Heart right ventricle (tissue), 16 donors: ENCODE measurements at regions not wholly inside any gene's neighbourhood (a gene's known extent, or its start where the extent isn't known, plus 50 kb on each side); places are given as distances from the start of the nearest gene placed in this dataset.

Source experiments
- ATAC-seq, 8 donors: fragments of 200-7000 bp; cut with Tn5 transposase; one replicate each; pipeline ENCODE4 v1.9.1; 2020; ENCODE audit warnings: mild to moderate bottlenecking in 8 of 8, moderate library complexity in 8 of 8, moderate number of reproducible peaks in 1 of 8
- DNase-seq, 2 donors: peaks; one replicate each; pipeline ENCODE4 v3.0.0-alpha.2; 2020
- H3K27ac ChIP-seq, 10 donors: fragments of 200-600 bp; sonication (generic) in 2 of 10; one replicate each; pipeline versions ENCODE4 v1.5.0 to v1.8.0; 2020 to 2022; ENCODE audit warnings: mild to moderate bottlenecking in 3 of 10
- H3K27me3 ChIP-seq, 7 donors: fragments of 200-600 bp; one replicate each; pipeline ENCODE4 v1.8.0; 2021 to 2022; ENCODE audit warnings: mild to moderate bottlenecking in 2 of 7
- H3K36me3 ChIP-seq, 9 donors: fragments of 200-600 bp; sonication (generic) in 1 of 9; one replicate each; pipeline versions ENCODE4 v1.5.0 to v1.8.0; 2020 to 2022; ENCODE audit warnings: mild to moderate bottlenecking in 2 of 9
- H3K4me1 ChIP-seq, 9 donors: fragments of 200-600 bp; sonication (generic) in 1 of 9; one replicate each; pipeline versions ENCODE4 v1.5.0 to v1.8.0; 2020 to 2022; ENCODE audit warnings: mild to moderate bottlenecking in 4 of 9
- H3K4me3 ChIP-seq, 10 donors: fragments of 200-600 bp; sonication (generic) in 2 of 10; one replicate each; pipeline versions ENCODE4 v1.5.0 to v1.8.0; 2020 to 2022; ENCODE audit warnings: mild to moderate bottlenecking in 7 of 10, moderate library complexity in 2 of 10
- H3K9me3 ChIP-seq, 11 donors: fragments of 200-600 bp in 10 of 11; sonication (generic) in 2 of 11; one replicate each; pipeline versions ENCODE4 v1.5.0 to v1.8.0; 2013 to 2022; ENCODE audit warnings: mild to moderate bottlenecking in 2 of 11, control low read depth in 1 of 11, moderate library complexity in 1 of 11
- WGBS, 2 donors: extraction: QIAGEN DNeasy Blood & Tissue Kit; methylation state at CpG; one replicate each; pipeline ENCODE4 v1.1.7; 2013; ENCODE audit warnings: inconsistent platforms in 1 of 2; 5-methylcytosine and 5-hydroxymethylcytosine counted together
- intact Hi-C, 10 donors: fragments of 100-400 bp; cut with DNase I; formaldehyde crosslinking; loops; one replicate each; pipeline versions ENCODE4 v1.11.1 to v1.14.2; 2022
- TF ChIP-seq, protein P1 (sequence below), 9 donors: fragments of 200-600 bp; sonication (generic) in 2 of 9; IDR thresholded peaks; one replicate each; pipeline versions ENCODE4 v1.5.0 to v1.8.0; 2021 to 2022; ENCODE audit warnings: antibody characterized with exemption in 9 of 9, mild to moderate bottlenecking in 5 of 9, moderate library complexity in 1 of 9
- donor health status: Arrhythmogenic right ventricular cardiomyopathy.
- donor health status: ischemic (EF 13 %, LVEDD 7.1; RV severe dilation, severe dysfunction).
- donor health status: healthy with polysubstance abuse.
- donor health status: DM: no; HTN: yes; CAD: no.
- donor health status: DM: no; HTN: no; CAD: no.
- donor health status: ischemic (EF 25% LVEDD 6.9; RV normal size, moderate dysfunction).
- donor health status: ischemic (EF 25% LVEDD 5.7; RV mildly dilated, moderate dysfunction).
- donor health status: healthy.
- donor health status: DM: yes; HTN: yes; CAD: no.
- donor health status: Ischemic cardiomyopathy.
- donor health status: ischemic (EF 35%, LVEDD 5.7; RV mildly dilated, moderate dysfunction).
- donor health status: nonischemic (EF 11% LVEDD 7.7; RV severe dilation, severe dysfunction).
- donor health status: DM: yes; HTN: yes; CAD: no.
- donor health status: PGD.
- donor health status: ischemic (EF 29% LVEDD 5.4; RV normal size, mild dysfunction).
- donor health status: nonischemic (EF 23%, LVEDD 6.1; RV moderate dilation, normal function).

DNA sequence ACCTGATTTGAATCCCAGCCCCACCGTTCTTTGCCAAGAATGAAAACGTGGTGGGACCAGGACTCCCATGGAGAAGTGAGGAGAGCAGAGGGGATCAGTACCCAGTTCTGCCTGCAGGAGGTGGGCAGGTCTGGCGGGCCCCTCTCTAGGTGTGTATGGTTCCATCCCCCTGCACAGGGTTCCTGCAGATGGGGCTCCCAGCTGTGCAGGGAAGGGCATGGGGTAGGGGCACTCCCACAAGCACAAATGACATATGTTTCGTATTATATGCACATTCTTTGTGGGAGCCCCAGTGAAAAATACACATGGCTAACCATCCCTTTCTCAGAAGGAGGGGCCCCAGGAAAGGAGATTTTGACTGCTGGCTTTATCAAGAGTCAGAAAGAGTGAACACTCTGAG lies 144.6 kb downstream of the PLPP3 start:
- TF ChIP-seq, protein P1, sequence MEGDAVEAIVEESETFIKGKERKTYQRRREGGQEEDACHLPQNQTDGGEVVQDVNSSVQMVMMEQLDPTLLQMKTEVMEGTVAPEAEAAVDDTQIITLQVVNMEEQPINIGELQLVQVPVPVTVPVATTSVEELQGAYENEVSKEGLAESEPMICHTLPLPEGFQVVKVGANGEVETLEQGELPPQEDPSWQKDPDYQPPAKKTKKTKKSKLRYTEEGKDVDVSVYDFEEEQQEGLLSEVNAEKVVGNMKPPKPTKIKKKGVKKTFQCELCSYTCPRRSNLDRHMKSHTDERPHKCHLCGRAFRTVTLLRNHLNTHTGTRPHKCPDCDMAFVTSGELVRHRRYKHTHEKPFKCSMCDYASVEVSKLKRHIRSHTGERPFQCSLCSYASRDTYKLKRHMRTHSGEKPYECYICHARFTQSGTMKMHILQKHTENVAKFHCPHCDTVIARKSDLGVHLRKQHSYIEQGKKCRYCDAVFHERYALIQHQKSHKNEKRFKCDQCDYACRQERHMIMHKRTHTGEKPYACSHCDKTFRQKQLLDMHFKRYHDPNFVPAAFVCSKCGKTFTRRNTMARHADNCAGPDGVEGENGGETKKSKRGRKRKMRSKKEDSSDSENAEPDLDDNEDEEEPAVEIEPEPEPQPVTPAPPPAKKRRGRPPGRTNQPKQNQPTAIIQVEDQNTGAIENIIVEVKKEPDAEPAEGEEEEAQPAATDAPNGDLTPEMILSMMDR (IDR thresholded peaks at IDR 0.05), result no peak
- H3K4me1 ChIP-seq, result peaks cover 4 to 83% (median 41%) of the 10 kb centered on the region in 9 donors
- H3K27ac ChIP-seq, result no peak overlapping the region
- ATAC-seq (no peak), DNase-seq (no peak)
- no peaks in the 10 kb centered on the region for H3K27me3 ChIP-seq
- intact Hi-C loops, result loop anchor here in 3 of 10 donors (10.0 kb wide), 1 partner anchor 140 kb away; the partner anchor contains the start of gene PLPP3 (in 3 of the 3)
- H3K36me3 ChIP-seq, result no peaks in the 10 kb centered on the region
- no peaks in the 10 kb centered on the region for H3K9me3 ChIP-seq
- 89 to 90% methylated on average over 4 of the region's 4 CpGs for WGBS, 2 donors
- no peak overlapping the region for H3K4me3 ChIP-seq

DNA sequence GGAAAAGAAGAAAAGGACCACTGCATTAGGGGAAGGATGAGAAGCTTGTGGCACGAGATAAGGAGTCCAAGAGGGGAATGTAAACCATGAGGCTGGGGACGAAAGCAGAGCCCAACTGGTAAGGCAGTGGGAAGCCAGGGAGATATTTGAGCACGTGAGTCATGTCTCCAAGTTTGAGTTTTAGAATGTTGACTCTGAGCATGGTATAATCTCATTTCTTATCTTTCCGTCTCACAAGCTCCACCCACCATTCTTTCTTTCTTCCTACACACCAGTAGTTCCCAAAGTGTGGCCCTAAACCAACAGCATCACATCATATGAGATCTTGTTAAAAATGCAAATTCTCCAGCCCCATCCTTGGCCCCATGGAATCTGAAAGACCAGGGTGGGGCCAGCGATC lies 145.3 kb downstream of the PLPP3 start:
- DNase-seq (no peak), ATAC-seq (no peak)
- Histone ChIP-seq H3K4me3 (no peak overlapping the region), H3K4me1 (peaks cover 4 to 76% (median 34%) of the 10 kb centered on the region in 9 donors), H3K36me3 (no peaks in the 10 kb centered on the region), H3K27ac (no peak overlapping the region), H3K27me3 (no peaks in the 10 kb centered on the region), H3K9me3 (no peaks in the 10 kb centered on the region)
- whole genome bisulfite sequencing, 2 donors, result 86 to 88% methylated on average over 5 of the region's 5 CpGs
- intact Hi-C loops, result loop anchor here in 3 of 10 donors (10.0 kb wide), 1 partner anchor 141 kb away; the partner anchor contains the start of gene PLPP3 (in 3 of the 3)
- TF ChIP-seq, protein P1 (IDR thresholded peaks at IDR 0.05), result no peak

DNA sequence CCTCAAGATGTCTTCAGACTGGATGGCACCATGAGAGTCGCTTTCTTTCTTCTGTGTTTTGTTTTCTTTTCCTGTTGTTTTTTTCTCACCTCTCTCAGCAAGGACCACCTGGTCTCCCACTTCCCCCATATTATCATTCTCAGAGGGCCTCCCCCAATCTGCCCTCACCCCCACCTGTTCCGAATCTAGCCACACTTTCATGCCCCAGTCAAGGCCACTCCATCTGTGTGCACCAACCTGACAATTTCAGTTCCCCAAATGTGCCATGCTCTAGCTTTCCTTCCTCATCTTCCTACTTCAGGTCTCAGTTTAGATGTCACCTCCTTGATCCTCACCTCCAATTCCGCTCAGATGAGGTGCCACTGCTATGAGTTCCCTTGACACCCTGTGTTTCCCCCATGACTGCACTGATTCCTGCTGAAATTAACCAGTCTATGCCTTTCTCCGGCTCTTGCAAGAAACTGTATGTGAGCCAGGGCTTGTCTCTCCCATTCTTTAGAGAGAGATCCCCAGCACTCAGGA lies 146.2 kb downstream of the PLPP3 start:
- intact Hi-C loops, result loop anchor here in 3 of 10 donors (10.0 kb wide), 1 partner anchor 142 kb away; the partner anchor contains the start of gene PLPP3 (in 3 of the 3)
- TF ChIP-seq, protein P1 (IDR thresholded peaks at IDR 0.05), result no peak
- DNase-seq, result no peak
- no peaks in the 10 kb centered on the region for H3K36me3 ChIP-seq
- no peak overlapping the region for H3K4me3 ChIP-seq
- H3K9me3 ChIP-seq, result no peaks in the 10 kb centered on the region
- H3K27ac ChIP-seq, result peak overlapping the region in 3 of 10 donors; percentile 50 to 60 (median 55)
- peaks cover 2 to 67% (median 26%) of the 10 kb centered on the region in 9 donors for H3K4me1 ChIP-seq
- WGBS, 2 donors, result 93% methylated on average over 4 of the region's 4 CpGs
- no peaks in the 10 kb centered on the region for H3K27me3 ChIP-seq
- ATAC-seq, result no peak

DNA sequence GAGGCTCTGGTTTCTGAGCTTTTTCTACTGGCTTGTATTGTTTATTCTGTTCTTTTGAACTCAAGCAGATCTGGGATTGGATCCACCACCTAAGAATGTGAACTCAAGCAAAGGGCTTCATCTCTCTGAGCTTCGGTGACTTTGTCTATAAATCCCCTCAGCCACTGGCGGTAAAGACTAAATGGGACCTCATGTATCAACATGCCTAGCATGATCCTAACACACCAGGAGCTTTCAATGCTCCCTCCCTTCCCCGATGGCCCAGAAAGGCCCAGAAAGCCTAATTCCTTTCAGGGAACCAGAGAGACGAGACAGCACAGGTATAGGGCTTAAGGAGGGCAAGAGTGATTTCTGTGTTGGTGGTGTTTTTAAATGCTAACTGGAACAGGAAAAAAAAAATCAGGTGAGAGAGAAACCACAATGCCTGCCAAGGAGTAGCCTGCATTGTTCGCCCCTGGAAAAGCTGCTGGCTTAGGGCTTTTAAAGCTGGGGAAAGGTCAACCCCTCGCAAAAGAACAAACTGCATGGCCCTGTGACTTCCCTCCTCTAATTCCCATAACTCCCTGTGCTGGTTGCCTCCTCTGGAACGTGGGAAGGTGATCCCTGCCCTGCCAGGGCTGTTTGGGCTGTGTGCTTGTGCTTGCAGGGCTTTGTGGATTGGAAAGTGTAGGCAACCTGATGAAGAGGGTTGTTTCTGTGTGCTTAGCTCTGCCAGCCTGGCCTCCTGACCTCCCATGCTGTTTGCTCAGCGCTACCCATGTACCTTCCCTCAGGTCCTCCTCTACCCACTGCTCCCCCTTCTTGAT lies 147.0 kb downstream of the PLPP3 start:
- no peak for DNase-seq
- peaks cover 0 to 59% (median 21%) of the 10 kb centered on the region in 9 donors for H3K4me1 ChIP-seq
- 70 to 71% methylated on average over 8 of the region's 8 CpGs for WGBS, 2 donors
- ATAC-seq, result peak in 7 of 8 donors; percentile 36 to 66 (median 48)
- intact Hi-C loops, result loop anchor here in 3 of 10 donors (10.0 kb wide), 1 partner anchor 142 kb away; the partner anchor contains the start of gene PLPP3 (in 3 of the 3)
- TF ChIP-seq, protein P1 (IDR thresholded peaks at IDR 0.05), result no peak
- no peaks in the 10 kb centered on the region for H3K27me3 ChIP-seq
- H3K27ac ChIP-seq, result peak overlapping the region in 5 of 10 donors; percentile 29 to 60 (median 50)
- no peaks in the 10 kb centered on the region for H3K9me3 ChIP-seq
- no peak overlapping the region for H3K4me3 ChIP-seq
- H3K36me3 ChIP-seq, result no peaks in the 10 kb centered on the region
